H9 (cell line): ENCODE measurements at regions not wholly inside any gene's neighbourhood (a gene's known extent, or its start where the extent isn't known, plus 50 kb on each side); places are given as distances from the start of the nearest gene placed in this dataset.

Experiments used
- DNase-seq: peaks from one replicate; pipeline ENCODE4 v3.0.0-alpha.2; 2017
- H2AFZ ChIP-seq: one replicate; pipeline ENCODE4 v1.6.1; 2013; ENCODE audit warnings: mild to moderate bottlenecking, low read length, control low read depth, moderate library complexity
- H2AK5ac ChIP-seq: 2 replicates; pipeline ENCODE4 v1.6.1; 2013; ENCODE audit warnings: low read length, control low read depth, mixed read lengths; ENCODE audit not compliant: insufficient read length
- H2BK120ac ChIP-seq: one replicate; pipeline ENCODE4 v1.6.1; 2013; ENCODE audit warnings: low read depth, mild to moderate bottlenecking, low read length, control low read depth, inconsistent platforms; ENCODE audit not compliant: poor library complexity, severe bottlenecking
- H2BK12ac ChIP-seq: 2 replicates; pipeline ENCODE4 v1.6.1; 2013; ENCODE audit warnings: low read length, control low read depth, mixed read lengths, low read depth; ENCODE audit not compliant: insufficient read length
- H2BK15ac ChIP-seq: 2 replicates; pipeline ENCODE4 v1.6.1; 2013; ENCODE audit warnings: low read depth, low read length, control low read depth
- H2BK20ac ChIP-seq: one replicate; pipeline ENCODE4 v1.6.1; 2013; ENCODE audit warnings: low read depth, mild to moderate bottlenecking, low read length, control low read depth, inconsistent platforms; ENCODE audit not compliant: poor library complexity, severe bottlenecking
- H2BK5ac ChIP-seq: 2 replicates; pipeline ENCODE4 v1.6.1; 2013; ENCODE audit warnings: low read length, control low read depth, mixed read lengths; ENCODE audit not compliant: insufficient read length
- H3K14ac ChIP-seq: 2 replicates; pipeline ENCODE4 v1.6.1; 2013; ENCODE audit warnings: low read length, control low read depth; ENCODE audit not compliant: insufficient read depth
- H3K18ac ChIP-seq: 2 replicates; pipeline ENCODE4 v1.6.1; 2013; ENCODE audit warnings: low read depth, mild to moderate bottlenecking, mixed read lengths, low read length, control low read depth; ENCODE audit not compliant: insufficient read length
- H3K23ac ChIP-seq: 2 replicates; pipeline ENCODE4 v1.6.1; 2013; ENCODE audit warnings: low read length, control low read depth, mixed read lengths, low read depth; ENCODE audit not compliant: insufficient read length
- H3K23me2 ChIP-seq: 2 replicates; pipeline ENCODE4 v1.6.1; 2013; ENCODE audit warnings: low read depth, mild to moderate bottlenecking, mixed read lengths, low read length, control low read depth; ENCODE audit not compliant: insufficient read length, poor library complexity, severe bottlenecking
- H3K27ac ChIP-seq: 2 replicates; pipeline ENCODE4 v1.5.1; 2013; ENCODE audit warnings: low read length, control low read depth, mixed read lengths, low read depth; ENCODE audit not compliant: insufficient read length
- H3K27me3 ChIP-seq: 2 replicates; pipeline ENCODE4 v1.6.1; 2013; ENCODE audit warnings: low read length, control low read depth, inconsistent platforms; ENCODE audit not compliant: insufficient read depth
- H3K4ac ChIP-seq: 2 replicates; pipeline ENCODE4 v1.6.1; 2013; ENCODE audit warnings: low read depth, mild to moderate bottlenecking, control low read depth, inconsistent platforms, low read length, moderate library complexity
- H3K4me1 ChIP-seq: 2 replicates; pipeline ENCODE4 v1.6.1; 2013; ENCODE audit warnings: low read length, control low read depth, inconsistent platforms; ENCODE audit not compliant: insufficient read depth
- H3K4me2 ChIP-seq: 2 replicates; pipeline ENCODE4 v1.6.1; 2013; ENCODE audit warnings: low read length, control low read depth, mixed read lengths; ENCODE audit not compliant: insufficient read length, insufficient read depth
- H3K56ac ChIP-seq: 2 replicates; pipeline ENCODE4 v1.6.1; 2013; ENCODE audit warnings: low read depth, mild to moderate bottlenecking, mixed read lengths, low read length, control low read depth; ENCODE audit not compliant: insufficient read length
- H3K79me1 ChIP-seq: 2 replicates; pipeline ENCODE4 v1.6.1; 2013; ENCODE audit warnings: low read depth, mild to moderate bottlenecking, moderate library complexity, low read length, control low read depth, inconsistent platforms; ENCODE audit not compliant: insufficient read depth, poor library complexity, severe bottlenecking
- H3K79me2 ChIP-seq: 2 replicates; pipeline ENCODE4 v1.6.1; 2013; ENCODE audit warnings: low read length, control low read depth, inconsistent platforms; ENCODE audit not compliant: insufficient read depth
- H3K9ac ChIP-seq: 2 replicates; pipeline ENCODE4 v1.6.1; 2013; ENCODE audit warnings: low read length, control low read depth, mixed read lengths; ENCODE audit not compliant: insufficient read length; ENCODE audit errors: extremely low read depth
- H3K9me3 ChIP-seq: one replicate; pipeline ENCODE4 v1.6.1; 2013; ENCODE audit warnings: low read depth, low read length, inconsistent platforms; ENCODE audit not compliant: control insufficient read depth
- H3T11ph ChIP-seq: one replicate; pipeline ENCODE4 v1.6.1; 2013; ENCODE audit warnings: mild to moderate bottlenecking, low read length, control low read depth, inconsistent platforms
- H4K20me1 ChIP-seq: one replicate; pipeline ENCODE4 v1.6.1; 2013; ENCODE audit not compliant: control insufficient read depth, insufficient read length, insufficient read depth
- H4K5ac ChIP-seq: 2 replicates; pipeline ENCODE4 v1.6.1; 2013; ENCODE audit warnings: low read depth, mild to moderate bottlenecking, mixed read lengths, low read length, control low read depth; ENCODE audit not compliant: insufficient read length
- H4K8ac ChIP-seq: replicated peaks from 2 replicates; pipeline ENCODE4 v1.6.1; 2013; ENCODE audit warnings: low read length, control low read depth, mixed read lengths, low read depth; ENCODE audit not compliant: insufficient read length
- H4K91ac ChIP-seq: 2 replicates; pipeline ENCODE4 v1.6.1; 2013; ENCODE audit warnings: low read depth, mild to moderate bottlenecking, moderate library complexity, mixed read lengths, low read length, control low read depth; ENCODE audit not compliant: insufficient read length
- H3K27ac Mint-ChIP-seq, 3 experiments: 2 replicates in 2 of 3; 3 replicates in 1 of 3; pipeline ENCODE4 v1.8.0; 2020 to 2021; ENCODE audit warnings: mixed read lengths in 3 of 3, mild to moderate bottlenecking in 1 of 3, moderate library complexity in 1 of 3
- H3K27me3 Mint-ChIP-seq: 2 replicates; pipeline ENCODE4 v1.8.0; 2021; ENCODE audit warnings: low read depth, mild to moderate bottlenecking, moderate library complexity, mixed read lengths
- H3K36me3 Mint-ChIP-seq, 3 experiments: 2 replicates in 2 of 3; 3 replicates in 1 of 3; pipeline ENCODE4 v1.8.0; 2020 to 2021; ENCODE audit warnings: low read depth in 3 of 3, mixed read lengths in 3 of 3; ENCODE audit not compliant: insufficient read depth in 1 of 3
- H3K4me1 Mint-ChIP-seq, 2 experiments: 2 replicates each; pipeline ENCODE4 v1.8.0; 2020; ENCODE audit warnings: mixed read lengths in 2 of 2
- H3K4me3 Mint-ChIP-seq, 2 experiments: 2 replicates in 1 of 2; 3 replicates in 1 of 2; pipeline ENCODE4 v1.8.0; 2020 to 2021; ENCODE audit warnings: mild to moderate bottlenecking in 2 of 2, mixed read lengths in 2 of 2, moderate library complexity in 1 of 2
- H3K9me3 Mint-ChIP-seq, 2 experiments: 2 replicates in 1 of 2; 3 replicates in 1 of 2; pipeline ENCODE4 v1.8.0; 2020; ENCODE audit warnings: mild to moderate bottlenecking in 2 of 2, mixed read lengths in 2 of 2, moderate library complexity in 1 of 2
- WGBS: extraction: QIAGEN DNeasy Blood & Tissue Kit; methylation state at CpG from one replicate; pipeline ENCODE4 v1.1.7; 2013; ENCODE audit warnings: missing lambda C conversion rate, low lambda C conversion rate, mixed read lengths; ENCODE audit not compliant: insufficient read length; ENCODE audit errors: extremely low coverage; 5-methylcytosine and 5-hydroxymethylcytosine counted together
- TF ChIP-seq, protein P1 (sequence below): fragments of 200-600 bp; sonication (generic); conservative IDR thresholded peaks from 3 replicates; pipeline ENCODE4 v1.8.0; 2021; ENCODE audit warnings: antibody characterized with exemption, mild to moderate bottlenecking

GRCh38 chr14:38425324-38425976 is 169.6 kb upstream of the CLEC14A start:
- Mint-ChIP-seq H3K36me3 (peaks cover 0 to 7% (median 0%) of the 10 kb centered on the region in 3 experiments; a peak in 3 of 7 replicates), H3K27ac (no peak overlapping the region), H3K9me3 (peaks cover 10 to 12% of the 10 kb centered on the region in 2 experiments), H3K4me1 (no peaks in the 10 kb centered on the region), H3K27me3 (peaks cover 2% of the 10 kb centered on the region), H3K4me3 (no peak overlapping the region)
- H3K18ac ChIP-seq, result no peak overlapping the region
- no peak overlapping the region for H4K8ac ChIP-seq
- H2BK12ac ChIP-seq, result no peak overlapping the region
- no peak overlapping the region for H2BK120ac ChIP-seq
- no peak overlapping the region for H3K56ac ChIP-seq
- no peaks in the 10 kb centered on the region for H3K23me2 ChIP-seq
- H3K79me2 ChIP-seq, result no peaks in the 10 kb centered on the region
- DNase-seq, result no peak
- no peak overlapping the region for H2BK15ac ChIP-seq
- no peak overlapping the region for H2BK20ac ChIP-seq
- WGBS, result no CpG with 5 or more reads among the region's 5 CpGs
- H3K27ac ChIP-seq, result no peak overlapping the region
- no peak overlapping the region for H4K91ac ChIP-seq
- H3K79me1 ChIP-seq, result no peaks in the 10 kb centered on the region
- H3K4ac ChIP-seq, result no peak overlapping the region
- no peak overlapping the region for H2AFZ ChIP-seq
- no peak overlapping the region for H2BK5ac ChIP-seq
- TF ChIP-seq, protein P1, sequence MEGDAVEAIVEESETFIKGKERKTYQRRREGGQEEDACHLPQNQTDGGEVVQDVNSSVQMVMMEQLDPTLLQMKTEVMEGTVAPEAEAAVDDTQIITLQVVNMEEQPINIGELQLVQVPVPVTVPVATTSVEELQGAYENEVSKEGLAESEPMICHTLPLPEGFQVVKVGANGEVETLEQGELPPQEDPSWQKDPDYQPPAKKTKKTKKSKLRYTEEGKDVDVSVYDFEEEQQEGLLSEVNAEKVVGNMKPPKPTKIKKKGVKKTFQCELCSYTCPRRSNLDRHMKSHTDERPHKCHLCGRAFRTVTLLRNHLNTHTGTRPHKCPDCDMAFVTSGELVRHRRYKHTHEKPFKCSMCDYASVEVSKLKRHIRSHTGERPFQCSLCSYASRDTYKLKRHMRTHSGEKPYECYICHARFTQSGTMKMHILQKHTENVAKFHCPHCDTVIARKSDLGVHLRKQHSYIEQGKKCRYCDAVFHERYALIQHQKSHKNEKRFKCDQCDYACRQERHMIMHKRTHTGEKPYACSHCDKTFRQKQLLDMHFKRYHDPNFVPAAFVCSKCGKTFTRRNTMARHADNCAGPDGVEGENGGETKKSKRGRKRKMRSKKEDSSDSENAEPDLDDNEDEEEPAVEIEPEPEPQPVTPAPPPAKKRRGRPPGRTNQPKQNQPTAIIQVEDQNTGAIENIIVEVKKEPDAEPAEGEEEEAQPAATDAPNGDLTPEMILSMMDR, result no peak
- no peak overlapping the region for H2AK5ac ChIP-seq
- H3K9me3 ChIP-seq, result no peaks in the 10 kb centered on the region
- no peak overlapping the region for H4K5ac ChIP-seq
- no peak overlapping the region for H3K4me2 ChIP-seq
- H3K9ac ChIP-seq, result no peak overlapping the region
- no peaks in the 10 kb centered on the region for H3K4me1 ChIP-seq
- H3K27me3 ChIP-seq, result no peaks in the 10 kb centered on the region
- H3K23ac ChIP-seq, result no peak overlapping the region
- H3K14ac ChIP-seq, result no peak overlapping the region
- H3T11ph ChIP-seq, result no peak overlapping the region
- no peaks in the 10 kb centered on the region for H4K20me1 ChIP-seq
